CD14-positive monocyte (primary cell): ENCODE measurements at regions not wholly inside any gene's neighbourhood (a gene's known extent, or its start where the extent isn't known, plus 50 kb on each side); places are given as distances from the start of the nearest gene placed in this dataset.

ENCODE experiments used
- DNase-seq, 3 donors: peaks; one replicate each; pipeline ENCODE4 v3.0.0-alpha.2; 2011 to 2022
- H2AFZ ChIP-seq: 2 replicates; pipeline ENCODE4 v1.6.0; 2012; ENCODE audit warnings: mild to moderate bottlenecking, low read depth, low read length, inconsistent platforms; ENCODE audit not compliant: insufficient read depth, poor library complexity, severe bottlenecking
- H3K27ac ChIP-seq, 2 donors: 1 replicate in 1 of 2; 2 replicates in 1 of 2; pipeline ENCODE4 v1.5.1; 2012 to 2013; ENCODE audit warnings: low read length in 2 of 2, control low read depth in 1 of 2, inconsistent platforms in 1 of 2, low read depth in 1 of 2, mild to moderate bottlenecking in 1 of 2
- H3K27me3 ChIP-seq, 2 donors: one replicate each; pipeline versions ENCODE4 v1.6.0 to v1.6.1; 2011 to 2013; ENCODE audit warnings: low read length in 2 of 2; ENCODE audit not compliant: control insufficient read depth in 2 of 2, insufficient read depth in 2 of 2
- H3K36me3 ChIP-seq, 2 donors: replicated peaks in 1 of 2; 1 replicate in 1 of 2; 2 replicates in 1 of 2; pipeline versions ENCODE4 v1.5.1 to v1.6.1; 2012 to 2013; ENCODE audit warnings: low read length in 2 of 2, control low read depth in 1 of 2, inconsistent platforms in 1 of 2, mild to moderate bottlenecking in 1 of 2; ENCODE audit not compliant: insufficient read depth in 2 of 2, control insufficient read depth in 1 of 2
- H3K4me1 ChIP-seq, 2 donors: 1 replicate in 1 of 2; 2 replicates in 1 of 2; pipeline versions ENCODE4 v1.5.1 to v1.6.1; 2012 to 2013; ENCODE audit warnings: low read length in 2 of 2, control low read depth in 1 of 2, inconsistent platforms in 1 of 2, mild to moderate bottlenecking in 1 of 2, moderate library complexity in 1 of 2; ENCODE audit not compliant: insufficient read depth in 2 of 2, control insufficient read depth in 1 of 2
- H3K4me2 ChIP-seq: replicated peaks from 2 replicates; pipeline ENCODE3; 2012; ENCODE audit warnings: low read length, moderate library complexity, mild to moderate bottlenecking; ENCODE audit not compliant: poor library complexity, severe bottlenecking; ENCODE audit errors: extremely low read depth
- H3K4me3 ChIP-seq, 3 experiments: fragments of 200-600 bp in 1 of 3; sonication (generic) in 1 of 3; replicated peaks in 1 of 3; 1 replicate in 2 of 3; 2 replicates in 1 of 3; pipeline ENCODE4 v1.5.1; 2011 to 2013; ENCODE audit warnings: low read length in 3 of 3, mild to moderate bottlenecking in 3 of 3, control low read depth in 2 of 3, low read depth in 2 of 3, inconsistent platforms in 1 of 3, moderate library complexity in 1 of 3
- H3K79me2 ChIP-seq: 2 replicates; pipeline ENCODE4 v1.6.0; 2012; ENCODE audit warnings: mild to moderate bottlenecking, control low read depth, inconsistent platforms, low read length, moderate library complexity; ENCODE audit not compliant: insufficient read depth
- H3K9ac ChIP-seq: 2 replicates; pipeline ENCODE4 v1.6.0; 2017; ENCODE audit warnings: low read length, mild to moderate bottlenecking; ENCODE audit not compliant: insufficient read depth, poor library complexity, severe bottlenecking
- H3K9me3 ChIP-seq, 2 donors: replicated peaks in 1 of 2; 1 replicate in 1 of 2; 2 replicates in 1 of 2; pipeline versions ENCODE4 v1.5.1 to v1.6.1; 2012 to 2013; ENCODE audit warnings: low read length in 2 of 2, control low read depth in 1 of 2; ENCODE audit not compliant: control insufficient read depth in 1 of 2, insufficient read depth in 1 of 2
- H4K20me1 ChIP-seq: 2 replicates; pipeline ENCODE4 v1.6.0; 2012; ENCODE audit warnings: mild to moderate bottlenecking, low read length, control low read depth, moderate library complexity; ENCODE audit not compliant: insufficient read depth
- H3K27ac Mint-ChIP-seq, 7 donors: one replicate each; pipeline ENCODE4 v1.8.0; 2020; ENCODE audit warnings: mild to moderate bottlenecking in 7 of 7, mixed read lengths in 7 of 7, moderate library complexity in 6 of 7, inconsistent platforms in 2 of 7
- H3K27me3 Mint-ChIP-seq, 3 donors: one replicate each; pipeline ENCODE4 v1.8.0; 2021 to 2022; ENCODE audit warnings: low read depth in 3 of 3, mild to moderate bottlenecking in 3 of 3, mixed read lengths in 3 of 3, moderate library complexity in 3 of 3, inconsistent platforms in 1 of 3
- H3K36me3 Mint-ChIP-seq, 2 donors: one replicate each; pipeline ENCODE4 v1.8.0; 2020; ENCODE audit warnings: mixed read lengths in 2 of 2, inconsistent platforms in 1 of 2, mild to moderate bottlenecking in 1 of 2
- H3K4me1 Mint-ChIP-seq: one replicate; pipeline ENCODE4 v1.8.0; 2020; ENCODE audit warnings: mild to moderate bottlenecking, mixed read lengths
- H3K4me3 Mint-ChIP-seq, 2 donors: one replicate each; pipeline ENCODE4 v1.8.0; 2020; ENCODE audit warnings: mild to moderate bottlenecking in 2 of 2, mixed read lengths in 2 of 2, moderate library complexity in 1 of 2
- H3K9me3 Mint-ChIP-seq, 7 donors: one replicate each; pipeline ENCODE4 v1.8.0; 2020 to 2022; ENCODE audit warnings: mixed read lengths in 7 of 7, mild to moderate bottlenecking in 6 of 7, moderate library complexity in 6 of 7, inconsistent platforms in 2 of 7
- WGBS: methylation state at CpG from one replicate; pipeline ENCODE4 v1.1.5; 2013; ENCODE audit warnings: missing lambda C conversion rate; ENCODE audit not compliant: insufficient coverage; 5-methylcytosine and 5-hydroxymethylcytosine counted together
- intact Hi-C, 2 donors: fragments of 100-400 bp; cut with micrococcal nuclease; formaldehyde crosslinking; loops; one replicate each; pipeline versions ENCODE4 v1.15.0 to v1.15.1; 2023
- TF ChIP-seq, protein P1 (sequence below): fragments of 200-600 bp; IDR thresholded peaks from one replicate; pipeline ENCODE4 v1.8.0; 2022; ENCODE audit warnings: antibody characterized with exemption, mild to moderate bottlenecking

- H3K4me3 Mint-ChIP-seq, result no peak overlapping the region
- no peaks in the 10 kb centered on the region for H3K36me3 ChIP-seq
- no peak overlapping the region for H3K27ac ChIP-seq
- TF ChIP-seq, protein P1, sequence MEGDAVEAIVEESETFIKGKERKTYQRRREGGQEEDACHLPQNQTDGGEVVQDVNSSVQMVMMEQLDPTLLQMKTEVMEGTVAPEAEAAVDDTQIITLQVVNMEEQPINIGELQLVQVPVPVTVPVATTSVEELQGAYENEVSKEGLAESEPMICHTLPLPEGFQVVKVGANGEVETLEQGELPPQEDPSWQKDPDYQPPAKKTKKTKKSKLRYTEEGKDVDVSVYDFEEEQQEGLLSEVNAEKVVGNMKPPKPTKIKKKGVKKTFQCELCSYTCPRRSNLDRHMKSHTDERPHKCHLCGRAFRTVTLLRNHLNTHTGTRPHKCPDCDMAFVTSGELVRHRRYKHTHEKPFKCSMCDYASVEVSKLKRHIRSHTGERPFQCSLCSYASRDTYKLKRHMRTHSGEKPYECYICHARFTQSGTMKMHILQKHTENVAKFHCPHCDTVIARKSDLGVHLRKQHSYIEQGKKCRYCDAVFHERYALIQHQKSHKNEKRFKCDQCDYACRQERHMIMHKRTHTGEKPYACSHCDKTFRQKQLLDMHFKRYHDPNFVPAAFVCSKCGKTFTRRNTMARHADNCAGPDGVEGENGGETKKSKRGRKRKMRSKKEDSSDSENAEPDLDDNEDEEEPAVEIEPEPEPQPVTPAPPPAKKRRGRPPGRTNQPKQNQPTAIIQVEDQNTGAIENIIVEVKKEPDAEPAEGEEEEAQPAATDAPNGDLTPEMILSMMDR, result no peak
- intact Hi-C loops, result no loop called here
- no peak overlapping the region for H2AFZ ChIP-seq
- H3K4me2 ChIP-seq, result no peak overlapping the region
- H3K4me1 Mint-ChIP-seq, result no peaks in the 10 kb centered on the region
- H3K4me1 ChIP-seq, result no peaks in the 10 kb centered on the region
- WGBS, result 80% methylated on average over 1 of the region's 4 CpGs
- no peaks in the 10 kb centered on the region for H3K27me3 ChIP-seq
- DNase-seq, result no peak
- no peaks in the 10 kb centered on the region for H4K20me1 ChIP-seq
- H3K9me3 ChIP-seq, result peaks cover 0 to 2% of the 10 kb centered on the region in 2 donors
- H3K9ac ChIP-seq, result no peak overlapping the region
- no peaks in the 10 kb centered on the region for H3K79me2 ChIP-seq
- H3K9me3 Mint-ChIP-seq, result peaks cover 0 to 7% (median 4%) of the 10 kb centered on the region in 7 donors
- H3K27ac Mint-ChIP-seq, result no peak overlapping the region
- no peaks in the 10 kb centered on the region for H3K36me3 Mint-ChIP-seq
- H3K27me3 Mint-ChIP-seq, result peaks cover 0 to 10% (median 1%) of the 10 kb centered on the region in 3 donors
- no peak overlapping the region for H3K4me3 ChIP-seq
Observed at GRCh38 chr20:56903858-56904257, 274.8 kb downstream of the TFAP2C start.

GRCh38 chr20:56909918-56910714, 281.0 kb downstream of the TFAP2C start:
- H3K9me3 Mint-ChIP-seq, result peaks cover 0 to 4% (median 0%) of the 10 kb centered on the region in 7 donors
- no peaks in the 10 kb centered on the region for H3K27me3 ChIP-seq
- no peak overlapping the region for H3K27ac Mint-ChIP-seq
- H3K4me1 ChIP-seq, result no peaks in the 10 kb centered on the region
- H2AFZ ChIP-seq, result no peak overlapping the region
- WGBS, result 64% methylated on average over 5 of the region's 16 CpGs
- H3K4me3 ChIP-seq, result no peak overlapping the region
- no peak overlapping the region for H3K4me3 Mint-ChIP-seq
- TF ChIP-seq, protein P1, result no peak
- no peaks in the 10 kb centered on the region for H3K79me2 ChIP-seq
- H4K20me1 ChIP-seq, result no peaks in the 10 kb centered on the region
- H3K36me3 ChIP-seq, result no peaks in the 10 kb centered on the region
- no peaks in the 10 kb centered on the region for H3K4me1 Mint-ChIP-seq
- no peak for DNase-seq
- H3K9ac ChIP-seq, result no peak overlapping the region
- H3K4me2 ChIP-seq, result no peak overlapping the region
- no peaks in the 10 kb centered on the region for H3K36me3 Mint-ChIP-seq
- no peaks in the 10 kb centered on the region for H3K9me3 ChIP-seq
- peaks cover 0 to 10% (median 2%) of the 10 kb centered on the region in 3 donors for H3K27me3 Mint-ChIP-seq
- H3K27ac ChIP-seq, result no peak overlapping the region
- intact Hi-C loops, result no loop called here
